Tibial nerve (tissue), 3 donors: ENCODE measurements at regions not wholly inside any gene's neighbourhood (a gene's known extent, or its start where the extent isn't known, plus 50 kb on each side); places are given as distances from the start of the nearest gene placed in this dataset.

Experiments
- CTCF ChIP-seq, 5 experiments: fragments of 200-600 bp in 3 of 5; fragments of 450-650 bp in 2 of 5; sonication (generic) in 3 of 5; IDR thresholded peaks; one replicate each; pipeline ENCODE4 v1.5.1; 2016 to 2019; ENCODE audit warnings: antibody characterized with exemption in 5 of 5, mild to moderate bottlenecking in 3 of 5, moderate library complexity in 2 of 5
- POLR2A ChIP-seq, 2 donors: fragments of 450-650 bp; IDR thresholded peaks; one replicate each; pipeline ENCODE4 v1.6.1; 2017; ENCODE audit warnings: antibody characterized with exemption in 2 of 2, mild to moderate bottlenecking in 2 of 2, moderate library complexity in 2 of 2

GRCh38 chr4:125826801-125827695 lies 512.3 kb downstream of the FAT4 start:
- TF ChIP-seq CTCF (IDR thresholded peaks at IDR 0.05) = no peak
- no peak for TF ChIP-seq POLR2A (IDR thresholded peaks at IDR 0.05)
